ENCODE measurements at regions not wholly inside any gene's neighbourhood (a gene's known extent, or its start where the extent isn't known, plus 50 kb on each side); places are given as distances from the start of the nearest gene placed in this dataset.

DNA sequence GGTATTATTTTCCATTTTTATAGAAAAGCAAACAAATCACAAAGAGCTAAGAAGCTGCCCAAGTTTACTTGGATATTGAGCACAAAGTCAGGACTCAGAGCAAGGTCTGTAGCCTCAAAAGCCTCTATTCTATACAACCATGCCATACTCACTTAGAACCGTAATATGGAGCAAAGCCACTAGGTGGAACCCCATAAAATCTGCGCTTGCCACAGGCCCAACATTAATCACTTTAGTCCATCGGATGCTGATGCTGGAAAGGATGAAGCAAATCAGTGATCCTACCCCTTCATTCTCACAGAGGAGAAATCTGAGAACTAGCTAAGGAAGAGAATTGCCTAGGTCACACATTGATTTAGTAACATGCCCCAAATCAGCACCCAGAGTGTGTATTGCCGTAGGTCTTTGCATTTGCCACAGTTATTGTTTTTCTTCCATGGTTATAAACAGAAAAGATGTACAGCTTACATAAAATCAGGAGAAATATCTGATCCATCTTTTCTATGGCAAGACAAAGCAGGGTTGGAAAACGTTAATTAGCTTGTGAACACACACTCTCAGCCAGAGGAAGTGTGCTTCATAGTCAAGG, 56.7 kb upstream of the RAB38 start:
- DNase-seq: peak in 1 of 2 donors; percentile 22

DNA sequence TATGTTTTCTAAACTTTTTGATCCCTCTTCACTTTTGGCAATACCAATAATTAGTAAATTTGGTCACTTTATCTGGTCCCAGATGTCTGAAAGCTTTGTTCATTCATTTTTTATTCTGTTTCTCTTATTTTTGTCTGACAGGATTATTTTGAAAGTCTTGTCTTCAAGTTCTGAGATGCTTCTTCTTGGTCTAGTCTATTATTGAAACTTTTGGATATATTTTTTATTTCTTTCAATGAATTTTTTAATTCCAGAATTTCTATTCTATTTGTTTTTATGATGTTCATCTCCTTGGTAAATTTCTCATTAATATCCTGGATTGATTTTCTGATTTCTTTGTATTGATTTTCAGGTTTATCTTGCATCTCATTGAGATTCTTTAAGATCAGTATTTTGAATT, 54.1 kb upstream of the RAB38 start:
- no peak for DNase-seq
